Hematopoietic multipotent progenitor cell treated with erythropoietin and hydrocortisone succinate and interleukin-3 and kit ligand, for 15 days (in vitro differentiated cells): ENCODE measurements at regions not wholly inside any gene's neighbourhood (a gene's known extent, or its start where the extent isn't known, plus 50 kb on each side); places are given as distances from the start of the nearest gene placed in this dataset.

Source experiments
- DNase-seq: peaks from one replicate; pipeline ENCODE4 v3.0.0-alpha.2; 2015; ENCODE audit warnings: low spot score

DNA sequence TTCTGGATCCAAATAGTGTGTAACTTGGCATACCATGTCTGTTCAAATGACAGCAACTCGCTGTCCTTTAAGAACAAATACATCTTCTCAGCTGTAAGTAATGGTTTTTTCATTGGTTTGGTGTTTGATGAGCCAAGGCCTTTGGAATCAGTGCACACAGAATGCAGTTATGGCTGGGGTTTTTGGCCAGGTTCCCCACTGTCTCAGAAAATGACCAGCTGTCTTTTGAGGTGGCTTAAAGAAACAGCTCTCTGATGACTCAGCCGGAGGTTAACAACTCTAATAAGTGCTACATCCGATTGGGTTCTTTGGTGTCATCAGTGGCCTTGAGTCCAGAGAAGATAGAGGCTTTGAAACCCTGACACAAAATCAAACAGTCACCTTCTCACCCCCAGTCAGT is 688.4 kb downstream of the REEP3 start:
- DNase-seq = no peak

GRCh38 chr10:64210211-64210610 is 689.0 kb downstream of the REEP3 start:
- no peak for DNase-seq

DNA sequence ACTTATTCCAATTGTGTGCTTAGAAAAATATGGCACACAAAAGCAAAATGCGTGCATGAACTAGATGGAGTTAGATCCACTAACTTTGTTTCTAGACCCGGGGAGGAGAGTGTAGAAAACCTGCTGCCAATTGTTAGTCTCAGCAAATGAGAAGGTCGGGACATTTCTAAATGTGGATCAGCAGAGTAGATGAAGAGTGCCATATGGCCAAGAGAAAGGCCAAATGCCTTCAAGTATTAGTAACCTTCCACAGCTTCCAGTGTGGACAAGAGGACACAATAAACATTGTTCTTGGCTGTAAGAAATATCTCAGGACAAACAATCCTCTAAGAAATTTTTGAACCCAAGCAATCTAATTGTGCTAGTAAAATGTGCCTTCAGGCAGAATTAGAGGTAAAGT is 690.3 kb downstream of the REEP3 start:
- DNase-seq = no peak

DNA sequence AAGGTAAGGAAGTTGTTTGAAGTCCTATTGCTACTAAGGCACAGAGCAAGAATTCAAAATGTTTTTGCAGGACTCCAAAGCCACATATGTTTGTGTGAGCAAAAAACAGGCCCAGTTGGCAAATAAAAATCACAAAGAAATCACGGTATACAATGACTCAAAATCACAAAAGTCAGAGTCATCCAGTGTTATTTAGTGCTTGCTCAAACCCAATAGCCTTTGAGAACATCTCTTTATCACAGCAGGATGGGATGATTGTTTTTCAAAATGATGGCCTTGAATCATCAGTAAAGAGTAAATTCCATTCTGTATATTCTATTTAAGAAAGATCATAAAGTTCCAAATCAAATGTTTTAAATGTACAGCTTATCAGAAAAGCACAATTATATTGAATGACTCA is 693.9 kb downstream of the REEP3 start:
- DNase-seq = no peak

- DNase-seq = no peak
Measured at GRCh38 chr10:64219271-64220025, 698.2 kb downstream of the REEP3 start.

GRCh38 chr10:64234489-64234888 is 713.3 kb downstream of the REEP3 start:
- DNase-seq = no peak

DNA sequence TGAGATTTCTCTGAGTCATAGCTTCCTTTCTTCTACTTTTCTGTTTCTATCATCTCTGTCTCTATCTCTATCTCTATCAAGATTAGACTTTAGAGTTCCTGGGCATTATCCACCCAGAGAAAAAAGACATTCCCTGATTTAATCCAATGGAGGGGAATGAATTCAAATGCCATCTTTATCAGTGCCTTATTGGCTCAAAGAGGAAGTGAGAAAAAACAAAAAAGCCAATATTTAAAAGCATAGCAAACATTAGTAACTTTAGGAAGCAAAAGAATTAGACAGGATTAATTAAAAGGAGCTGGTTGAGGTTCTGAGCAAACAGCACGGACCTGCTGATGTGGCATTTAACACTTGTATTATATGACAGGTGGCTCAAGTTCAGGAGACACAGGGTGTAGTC is 736.5 kb downstream of the REEP3 start:
- no peak for DNase-seq

DNA sequence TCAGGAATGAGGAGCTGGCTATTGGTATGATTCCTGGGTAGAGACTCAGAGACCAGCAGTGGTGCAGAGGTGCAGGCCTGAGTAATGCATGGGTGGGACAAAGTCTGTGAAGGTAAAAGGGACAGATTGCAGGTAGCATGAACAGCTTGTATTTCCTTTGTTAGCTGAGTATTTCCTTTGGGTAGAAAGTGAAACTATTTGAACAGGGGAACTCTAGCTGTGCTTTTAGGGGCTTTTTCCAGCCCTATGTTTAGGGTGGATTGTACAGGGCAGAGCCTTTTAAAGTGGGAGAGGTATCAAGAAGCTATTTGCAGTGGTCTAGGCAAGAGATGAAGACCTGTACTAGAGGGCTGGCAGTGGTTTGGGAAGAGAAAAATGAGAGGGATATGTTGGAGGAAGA is 739.9 kb downstream of the REEP3 start:
- DNase-seq = no peak

- DNase-seq = no peak
Measured at GRCh38 chr10:64261676-64262075, 740.5 kb downstream of the REEP3 start.

DNA sequence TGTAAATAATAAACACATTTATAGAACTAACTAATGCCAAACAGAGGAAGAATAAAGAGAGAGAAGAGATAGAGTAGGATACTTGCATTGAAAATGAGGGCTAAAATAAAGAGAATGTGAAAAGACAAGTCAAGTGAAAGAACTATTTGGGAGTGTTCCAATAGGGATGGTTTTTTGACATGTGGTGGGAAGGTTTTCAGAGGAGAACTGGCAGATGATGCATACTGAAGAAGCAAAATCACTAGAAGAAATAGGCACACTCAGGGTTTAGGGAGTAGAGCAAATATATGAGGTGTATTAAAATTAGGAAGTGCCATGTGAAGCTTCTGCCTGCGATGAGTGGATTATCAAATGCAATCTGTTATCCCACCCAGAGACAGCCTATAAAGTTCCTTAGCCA is 744.8 kb downstream of the REEP3 start:
- DNase-seq = no peak

DNA sequence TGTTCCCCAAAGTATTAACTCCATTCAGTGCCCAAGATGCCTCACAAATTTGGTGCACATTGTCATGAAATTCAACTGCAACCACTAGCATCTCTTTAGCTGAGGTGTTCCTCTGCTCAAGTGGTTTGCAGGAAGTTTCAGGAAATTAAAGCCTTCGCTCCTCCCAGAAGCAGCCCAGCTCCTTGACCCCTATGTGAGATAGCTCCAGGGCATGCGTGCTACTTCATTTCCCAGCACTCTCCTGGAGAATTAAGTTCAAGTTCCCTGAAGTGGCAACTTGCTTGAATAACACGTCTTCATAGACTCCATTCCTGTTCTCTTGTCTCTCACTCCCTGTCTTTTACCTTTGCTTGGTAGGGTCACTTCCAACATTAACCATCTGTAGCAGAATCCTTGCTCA is 750.3 kb downstream of the REEP3 start:
- DNase-seq = no peak

DNA sequence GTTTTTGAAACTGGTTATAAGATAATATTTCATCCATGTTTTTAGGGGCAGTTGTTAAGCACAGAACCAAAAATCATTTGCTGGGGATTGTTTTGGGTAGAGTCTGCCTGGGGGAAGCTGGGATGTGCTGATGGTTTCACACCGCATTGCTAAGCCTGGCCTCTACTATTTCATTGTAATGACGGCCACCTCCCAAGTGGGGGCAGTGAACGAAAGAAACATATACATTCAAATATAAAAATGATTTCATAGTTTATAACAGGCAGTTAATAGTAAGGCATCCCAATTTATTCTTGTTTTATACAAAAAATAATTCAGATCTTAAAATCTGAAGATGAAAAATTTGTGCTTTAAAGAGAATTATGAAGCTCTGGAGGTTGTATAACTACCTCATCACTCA is 750.8 kb downstream of the REEP3 start:
- DNase-seq = no peak

- DNase-seq = no peak
Measured at GRCh38 chr10:64275001-64275400, 753.8 kb downstream of the REEP3 start.

DNA sequence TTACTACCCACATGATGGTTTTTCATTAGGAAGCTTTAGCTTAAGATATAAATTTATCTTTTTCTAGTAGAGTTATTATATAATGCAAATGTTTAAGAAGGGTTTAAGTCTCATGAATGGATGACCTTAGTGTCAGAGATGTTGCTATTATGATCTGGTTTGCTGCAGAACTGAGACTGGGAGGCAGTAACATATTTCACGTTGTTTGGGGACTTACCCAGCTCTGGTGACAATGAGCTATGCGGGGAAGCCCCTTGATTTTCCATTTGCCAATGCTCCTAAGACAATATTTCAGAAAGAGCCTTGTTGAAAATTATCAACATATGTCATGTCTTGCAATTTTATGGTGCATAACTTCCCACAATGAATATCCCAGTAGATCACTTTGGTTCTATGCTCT is 754.6 kb downstream of the REEP3 start:
- DNase-seq = no peak

GRCh38 chr10:64277536-64277935 is 756.3 kb downstream of the REEP3 start:
- no peak for DNase-seq

- no peak for DNase-seq
Measured at GRCh38 chr10:64283621-64284020, 762.4 kb downstream of the REEP3 start.

DNA sequence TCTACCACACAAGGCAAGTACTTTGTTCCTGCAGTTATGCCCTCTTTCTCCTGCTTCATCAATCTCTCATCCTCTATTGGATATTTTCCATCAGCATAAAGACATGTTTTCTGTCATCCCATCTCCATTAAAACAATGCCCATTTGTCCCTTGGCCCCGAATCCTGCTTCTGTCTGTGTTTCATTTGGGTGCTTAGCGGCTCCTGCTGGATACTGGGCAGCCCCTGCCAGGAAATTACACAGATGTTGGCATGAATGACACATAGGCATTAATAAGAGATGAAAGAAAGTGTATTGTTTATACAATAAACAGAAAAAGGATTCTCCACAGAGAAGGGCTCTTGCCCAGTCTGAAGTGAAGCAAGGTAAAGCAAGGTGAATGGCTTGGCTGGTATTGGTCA is 765.3 kb downstream of the REEP3 start:
- DNase-seq = no peak

GRCh38 chr10:64288404-64288803 is 767.2 kb downstream of the REEP3 start:
- DNase-seq = no peak

GRCh38 chr10:64303566-64303965 is 782.4 kb downstream of the REEP3 start:
- no peak for DNase-seq

DNA sequence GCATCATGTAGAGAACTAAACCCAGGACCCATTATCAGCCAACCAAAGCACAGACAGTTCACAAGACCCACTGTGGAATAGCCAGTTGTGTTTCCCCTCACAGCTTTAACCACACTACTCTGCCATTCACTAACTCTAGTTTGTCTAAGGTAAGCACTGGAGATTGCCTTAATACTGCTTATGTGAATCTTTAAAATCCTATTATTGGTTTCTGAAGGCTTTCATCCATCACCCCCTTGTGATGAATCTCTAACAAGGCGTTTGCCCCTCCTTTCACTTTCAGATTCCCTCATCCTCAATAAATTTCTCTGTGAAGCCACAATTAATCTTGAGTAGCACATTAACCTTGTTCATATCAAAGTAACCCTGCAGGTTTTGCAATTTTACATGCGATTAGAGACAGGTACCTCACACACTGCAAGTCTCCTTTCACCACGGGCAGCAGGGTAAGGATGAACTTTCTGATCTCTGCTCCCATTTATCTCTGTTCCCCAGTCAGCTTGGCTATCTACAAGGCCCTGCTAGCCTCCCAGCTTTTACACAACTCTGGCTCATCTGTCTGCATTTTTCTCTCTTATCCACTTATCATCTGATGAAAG is 785.6 kb downstream of the REEP3 start:
- no peak for DNase-seq

GRCh38 chr10:64312876-64313275 is 791.7 kb downstream of the REEP3 start:
- no peak for DNase-seq

GRCh38 chr10:64313967-64314366 is 792.8 kb downstream of the REEP3 start:
- no peak for DNase-seq

DNA sequence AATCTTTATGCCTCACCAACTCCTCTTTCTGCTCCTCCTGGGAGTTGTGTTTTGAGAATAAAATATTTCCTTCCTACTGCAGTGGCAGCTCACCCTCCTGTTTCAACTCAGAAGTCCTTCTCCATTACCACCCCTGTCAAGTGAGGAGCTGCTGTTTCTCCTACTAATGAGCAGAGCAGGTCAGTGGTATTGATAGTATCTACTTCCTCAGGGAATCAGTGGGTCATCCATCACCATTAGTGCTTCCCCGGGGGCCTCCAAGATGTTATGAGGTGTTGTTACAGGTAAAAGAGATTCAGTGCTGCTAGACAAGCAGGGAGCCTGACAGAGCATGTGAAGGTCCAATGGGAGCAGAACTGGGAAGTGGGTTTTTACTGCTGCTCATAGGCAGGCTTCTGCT is 795.2 kb downstream of the REEP3 start:
- DNase-seq = no peak

DNA sequence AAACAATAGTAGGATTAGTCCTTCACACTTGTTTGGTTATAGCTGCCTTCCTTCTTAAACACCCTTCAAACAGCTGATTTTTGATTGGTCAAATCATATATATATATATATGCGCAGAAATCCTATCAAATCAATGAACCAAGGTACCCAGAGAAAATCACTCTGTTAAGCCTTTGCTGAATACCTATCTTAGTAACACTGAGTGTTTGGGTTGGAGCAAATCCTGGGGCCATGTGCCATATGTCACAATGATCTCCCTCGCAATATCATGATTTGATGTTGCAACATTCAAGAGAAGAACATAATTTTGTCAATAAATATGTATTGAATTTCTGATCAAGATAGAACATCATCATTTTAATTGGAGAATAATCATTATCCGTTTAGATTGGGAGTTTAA is 795.6 kb downstream of the REEP3 start:
- no peak for DNase-seq
